ENCODE measurements at regions not wholly inside any gene's neighbourhood (a gene's known extent, or its start where the extent isn't known, plus 50 kb on each side); places are given as distances from the start of the nearest gene placed in this dataset.

GRCh38 chr2:180905002-180905401 is 75.4 kb upstream of the UBE2E3 start:
- no peaks in the 10 kb centered on the region for H4K20me1 ChIP-seq (ENCODE audit: low read depth, low read length)
- no peak for TF ChIP-seq CTCF (IDR thresholded peaks at IDR 0.05; ENCODE audit: insufficient read depth, low read length, poor library complexity, severe bottlenecking)
- H3K79me2 ChIP-seq (ENCODE audit: insufficient read depth, low read length), result no peaks in the 10 kb centered on the region
- H3K9me3 ChIP-seq (ENCODE audit: insufficient read depth, low read length), result no peaks in the 10 kb centered on the region
- no peak overlapping the region for H3K27ac ChIP-seq (ENCODE audit: low read depth, low read length)
- no peak overlapping the region for H3K4me3 ChIP-seq (ENCODE audit: insufficient read depth, low read length, poor library complexity, severe bottlenecking)
- H3K36me3 ChIP-seq (ENCODE audit: low read length), result no peaks in the 10 kb centered on the region
- no peak overlapping the region for H3K9ac ChIP-seq (ENCODE audit: low read length)
- H3K4me2 ChIP-seq (ENCODE audit: low read depth, low read length, poor library complexity, severe bottlenecking), result no peak overlapping the region
- H2AFZ ChIP-seq (ENCODE audit: low read depth, low read length, severe bottlenecking), result no peak overlapping the region
- no peaks in the 10 kb centered on the region for H3F3A ChIP-seq (ENCODE audit: insufficient read depth)
- no peaks in the 10 kb centered on the region for H3K9me2 ChIP-seq (replicated peaks; ENCODE audit: insufficient read depth, low read length)
- H3K27me3 ChIP-seq (ENCODE audit: low read length), result no peaks in the 10 kb centered on the region

GRCh38 chr2:180901331-180901730 is 79.1 kb upstream of the UBE2E3 start:
- no peaks in the 10 kb centered on the region for H3F3A ChIP-seq (ENCODE audit: insufficient read depth)
- H2AFZ ChIP-seq (ENCODE audit: low read depth, low read length, severe bottlenecking), result no peak overlapping the region
- H3K27me3 ChIP-seq (ENCODE audit: low read length), result no peaks in the 10 kb centered on the region
- no peaks in the 10 kb centered on the region for H3K79me2 ChIP-seq (ENCODE audit: insufficient read depth, low read length)
- H3K4me3 ChIP-seq (ENCODE audit: insufficient read depth, low read length, poor library complexity, severe bottlenecking), result no peak overlapping the region
- H3K27ac ChIP-seq (ENCODE audit: low read depth, low read length), result no peak overlapping the region
- TF ChIP-seq CTCF (IDR thresholded peaks at IDR 0.05; ENCODE audit: insufficient read depth, low read length, poor library complexity, severe bottlenecking) (no peak), EZH2phosphoT487 (conservative IDR thresholded peaks at IDR 0.05; ENCODE audit: low read length) (no peak)
- no peaks in the 10 kb centered on the region for H3K9me3 ChIP-seq (ENCODE audit: insufficient read depth, low read length)
- H4K20me1 ChIP-seq (ENCODE audit: low read depth, low read length), result no peaks in the 10 kb centered on the region
- H3K9ac ChIP-seq (ENCODE audit: low read length), result no peak overlapping the region
- no peaks in the 10 kb centered on the region for H3K36me3 ChIP-seq (ENCODE audit: low read length)
- H3K4me2 ChIP-seq (ENCODE audit: low read depth, low read length, poor library complexity, severe bottlenecking), result no peak overlapping the region
- no peaks in the 10 kb centered on the region for H3K9me2 ChIP-seq (replicated peaks; ENCODE audit: insufficient read depth, low read length)

- H3K36me3 ChIP-seq (ENCODE audit: low read length), result no peaks in the 10 kb centered on the region
- H3K9ac ChIP-seq (ENCODE audit: low read length), result no peak overlapping the region
- no peaks in the 10 kb centered on the region for H3K9me3 ChIP-seq (ENCODE audit: insufficient read depth, low read length)
- H3K4me2 ChIP-seq (ENCODE audit: low read depth, low read length, poor library complexity, severe bottlenecking), result no peak overlapping the region
- H3F3A ChIP-seq (ENCODE audit: insufficient read depth), result no peaks in the 10 kb centered on the region
- H3K79me2 ChIP-seq (ENCODE audit: insufficient read depth, low read length), result no peaks in the 10 kb centered on the region
- no peaks in the 10 kb centered on the region for H3K27me3 ChIP-seq (ENCODE audit: low read length)
- H4K20me1 ChIP-seq (ENCODE audit: low read depth, low read length), result no peaks in the 10 kb centered on the region
- no peak overlapping the region for H3K4me3 ChIP-seq (ENCODE audit: insufficient read depth, low read length, poor library complexity, severe bottlenecking)
- TF ChIP-seq EZH2phosphoT487 (conservative IDR thresholded peaks at IDR 0.05; ENCODE audit: low read length) (no peak), CTCF (IDR thresholded peaks at IDR 0.05; ENCODE audit: insufficient read depth, low read length, poor library complexity, severe bottlenecking) (no peak)
- H3K27ac ChIP-seq (ENCODE audit: low read depth, low read length), result no peak overlapping the region
- no peak overlapping the region for H2AFZ ChIP-seq (ENCODE audit: low read depth, low read length, severe bottlenecking)
- no peaks in the 10 kb centered on the region for H3K9me2 ChIP-seq (replicated peaks; ENCODE audit: insufficient read depth, low read length)
These were observed 86.7 kb upstream of the UBE2E3 start for GRCh38 chr2:180893752-180894151.

- H3K27me3 ChIP-seq (ENCODE audit: low read length), result no peaks in the 10 kb centered on the region
- H3K9ac ChIP-seq (ENCODE audit: low read length), result no peak overlapping the region
- no peak overlapping the region for H2AFZ ChIP-seq (ENCODE audit: low read depth, low read length, severe bottlenecking)
- H3K9me3 ChIP-seq (ENCODE audit: insufficient read depth, low read length), result no peaks in the 10 kb centered on the region
- H3K36me3 ChIP-seq (ENCODE audit: low read length), result no peaks in the 10 kb centered on the region
- TF ChIP-seq EZH2phosphoT487 (conservative IDR thresholded peaks at IDR 0.05; ENCODE audit: low read length), result no peak
- no peak for TF ChIP-seq CTCF (IDR thresholded peaks at IDR 0.05; ENCODE audit: insufficient read depth, low read length, poor library complexity, severe bottlenecking)
- H3K27ac ChIP-seq (ENCODE audit: low read depth, low read length), result no peak overlapping the region
- H3K4me2 ChIP-seq (ENCODE audit: low read depth, low read length, poor library complexity, severe bottlenecking), result no peak overlapping the region
- no peaks in the 10 kb centered on the region for H4K20me1 ChIP-seq (ENCODE audit: low read depth, low read length)
- no peaks in the 10 kb centered on the region for H3K9me2 ChIP-seq (replicated peaks; ENCODE audit: insufficient read depth, low read length)
- no peaks in the 10 kb centered on the region for H3F3A ChIP-seq (ENCODE audit: insufficient read depth)
- no peak overlapping the region for H3K4me3 ChIP-seq (ENCODE audit: insufficient read depth, low read length, poor library complexity, severe bottlenecking)
- H3K79me2 ChIP-seq (ENCODE audit: insufficient read depth, low read length), result no peaks in the 10 kb centered on the region
These were observed 88.3 kb upstream of the UBE2E3 start for GRCh38 chr2:180892091-180892490.

Data from SU-DHL-6 (cell line).